ENCODE measurements at regions not wholly inside any gene's neighbourhood (a gene's known extent, or its start where the extent isn't known, plus 50 kb on each side); places are given as distances from the start of the nearest gene placed in this dataset.

DNA sequence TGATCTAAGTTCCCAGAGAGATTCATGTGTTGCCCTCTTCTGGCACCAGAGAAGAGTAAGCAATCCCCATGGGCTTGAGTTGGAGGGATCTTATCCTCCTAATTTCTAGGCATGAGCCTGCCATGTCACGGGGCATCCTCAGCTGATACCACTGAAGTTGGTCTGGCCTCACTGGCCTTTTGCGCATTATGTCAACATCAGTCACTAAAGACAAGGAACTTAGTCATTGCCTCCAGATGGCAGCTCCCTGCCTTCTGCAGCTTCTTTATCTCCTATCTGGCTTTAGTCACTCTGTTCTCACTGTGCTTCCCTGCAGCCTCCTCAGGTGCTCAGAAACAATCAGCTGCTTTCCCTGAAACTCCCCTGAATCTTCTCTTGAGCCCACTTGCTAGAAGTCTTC is 312.2 kb downstream of the ADGRG6 start:
- TF ChIP-seq, protein P1, sequence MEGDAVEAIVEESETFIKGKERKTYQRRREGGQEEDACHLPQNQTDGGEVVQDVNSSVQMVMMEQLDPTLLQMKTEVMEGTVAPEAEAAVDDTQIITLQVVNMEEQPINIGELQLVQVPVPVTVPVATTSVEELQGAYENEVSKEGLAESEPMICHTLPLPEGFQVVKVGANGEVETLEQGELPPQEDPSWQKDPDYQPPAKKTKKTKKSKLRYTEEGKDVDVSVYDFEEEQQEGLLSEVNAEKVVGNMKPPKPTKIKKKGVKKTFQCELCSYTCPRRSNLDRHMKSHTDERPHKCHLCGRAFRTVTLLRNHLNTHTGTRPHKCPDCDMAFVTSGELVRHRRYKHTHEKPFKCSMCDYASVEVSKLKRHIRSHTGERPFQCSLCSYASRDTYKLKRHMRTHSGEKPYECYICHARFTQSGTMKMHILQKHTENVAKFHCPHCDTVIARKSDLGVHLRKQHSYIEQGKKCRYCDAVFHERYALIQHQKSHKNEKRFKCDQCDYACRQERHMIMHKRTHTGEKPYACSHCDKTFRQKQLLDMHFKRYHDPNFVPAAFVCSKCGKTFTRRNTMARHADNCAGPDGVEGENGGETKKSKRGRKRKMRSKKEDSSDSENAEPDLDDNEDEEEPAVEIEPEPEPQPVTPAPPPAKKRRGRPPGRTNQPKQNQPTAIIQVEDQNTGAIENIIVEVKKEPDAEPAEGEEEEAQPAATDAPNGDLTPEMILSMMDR (IDR thresholded peaks at IDR 0.05), result no peak
- TF ChIP-seq EZH2 (IDR thresholded peaks at IDR 0.05; ENCODE audit: borderline replicate concordance, insufficient read depth, low read depth, low read length, poor library complexity, severe bottlenecking), result no peak
